Loucy (cell line): ENCODE measurements at regions not wholly inside any gene's neighbourhood (a gene's known extent, or its start where the extent isn't known, plus 50 kb on each side); places are given as distances from the start of the nearest gene placed in this dataset.

Experiments used
- H2AFZ ChIP-seq: fragments of 200-600 bp; sonication (generic); 2 replicates; pipeline ENCODE4 v1.6.0; 2016; ENCODE audit warnings: antibody characterized with exemption, mild to moderate bottlenecking, low read length, moderate library complexity
- H3F3A ChIP-seq: fragments of 200-600 bp; 2 replicates; pipeline ENCODE4 v1.6.0; 2016; ENCODE audit warnings: antibody characterized with exemption, low read depth, mild to moderate bottlenecking
- H3K27me3 ChIP-seq: fragments of 200-600 bp; sonication (generic); 2 replicates; pipeline ENCODE4 v1.6.1; 2014; ENCODE audit warnings: low read length, mild to moderate bottlenecking; ENCODE audit not compliant: insufficient read depth, poor library complexity, severe bottlenecking
- H3K36me3 ChIP-seq: fragments of 200-600 bp; sonication (generic); 2 replicates; pipeline ENCODE4 v1.6.1; 2016; ENCODE audit warnings: low read length; ENCODE audit not compliant: insufficient read depth
- H3K4me1 ChIP-seq: fragments of 200-600 bp; sonication (generic); 2 replicates; pipeline ENCODE4 v1.5.1; 2014; ENCODE audit warnings: low read length, mild to moderate bottlenecking; ENCODE audit not compliant: insufficient read depth, poor library complexity, severe bottlenecking
- H3K4me2 ChIP-seq: fragments of 200-600 bp; sonication (generic); 2 replicates; pipeline ENCODE4 v1.6.0; 2014; ENCODE audit warnings: antibody characterized with exemption, low read length, low read depth, mild to moderate bottlenecking; ENCODE audit not compliant: poor library complexity, severe bottlenecking
- H3K4me3 ChIP-seq: fragments of 200-600 bp; sonication (generic); 2 replicates; pipeline ENCODE4 v1.5.1; 2014; ENCODE audit warnings: low read length, mild to moderate bottlenecking, mixed read lengths; ENCODE audit not compliant: poor library complexity, severe bottlenecking
- H3K79me2 ChIP-seq: fragments of 200-600 bp; sonication (generic); 2 replicates; pipeline ENCODE4 v1.6.1; 2014; ENCODE audit warnings: low read length; ENCODE audit not compliant: insufficient read depth
- H3K9ac ChIP-seq: fragments of 200-600 bp; sonication (generic); 2 replicates; pipeline ENCODE4 v1.6.0; 2014; ENCODE audit warnings: mild to moderate bottlenecking, low read depth, low read length, moderate library complexity; ENCODE audit not compliant: poor library complexity, severe bottlenecking
- H3K9me2 ChIP-seq: fragments of 200-600 bp; sonication (generic); replicated peaks from 2 replicates; pipeline ENCODE4 v1.6.1; 2016; ENCODE audit warnings: low read depth, low read length, mixed read lengths
- H3K9me3 ChIP-seq: fragments of 200-600 bp; sonication (generic); 2 replicates; pipeline ENCODE4 v1.6.1; 2014; ENCODE audit warnings: mild to moderate bottlenecking, antibody characterized with exemption, low read length, low read depth; ENCODE audit not compliant: insufficient read depth
- H4K20me1 ChIP-seq: fragments of 200-600 bp; sonication (generic); 2 replicates; pipeline ENCODE4 v1.6.0; 2014; ENCODE audit warnings: antibody characterized with exemption, low read length, mild to moderate bottlenecking; ENCODE audit not compliant: insufficient read depth, poor library complexity, severe bottlenecking
- EZH2phosphoT487 ChIP-seq: fragments of 200-600 bp; IDR thresholded peaks from 2 replicates; pipeline ENCODE4 v1.6.1; 2018; ENCODE audit warnings: antibody characterized with exemption, mild to moderate bottlenecking, moderate library complexity, borderline replicate concordance
- TF ChIP-seq, protein P1 (sequence below): fragments of 200-600 bp; sonication (generic); conservative IDR thresholded peaks from 2 replicates; pipeline ENCODE4 v1.5.1; 2014; ENCODE audit warnings: mild to moderate bottlenecking, antibody characterized with exemption, low read length

GRCh38 chr6:140464720-140465119 lies 1090.3 kb upstream of the CITED2 start:
- Histone ChIP-seq H4K20me1 (no peaks in the 10 kb centered on the region), H3K36me3 (no peaks in the 10 kb centered on the region), H2AFZ (no peak overlapping the region), H3F3A (no peaks in the 10 kb centered on the region), H3K9me2 (no peaks in the 10 kb centered on the region), H3K9me3 (no peaks in the 10 kb centered on the region), H3K4me2 (no peak overlapping the region), H3K4me1 (no peaks in the 10 kb centered on the region), H3K79me2 (no peaks in the 10 kb centered on the region), H3K4me3 (no peak overlapping the region), H3K27me3 (no peaks in the 10 kb centered on the region), H3K9ac (no peak overlapping the region)
- TF ChIP-seq EZH2phosphoT487, result no peak
- TF ChIP-seq, protein P1, sequence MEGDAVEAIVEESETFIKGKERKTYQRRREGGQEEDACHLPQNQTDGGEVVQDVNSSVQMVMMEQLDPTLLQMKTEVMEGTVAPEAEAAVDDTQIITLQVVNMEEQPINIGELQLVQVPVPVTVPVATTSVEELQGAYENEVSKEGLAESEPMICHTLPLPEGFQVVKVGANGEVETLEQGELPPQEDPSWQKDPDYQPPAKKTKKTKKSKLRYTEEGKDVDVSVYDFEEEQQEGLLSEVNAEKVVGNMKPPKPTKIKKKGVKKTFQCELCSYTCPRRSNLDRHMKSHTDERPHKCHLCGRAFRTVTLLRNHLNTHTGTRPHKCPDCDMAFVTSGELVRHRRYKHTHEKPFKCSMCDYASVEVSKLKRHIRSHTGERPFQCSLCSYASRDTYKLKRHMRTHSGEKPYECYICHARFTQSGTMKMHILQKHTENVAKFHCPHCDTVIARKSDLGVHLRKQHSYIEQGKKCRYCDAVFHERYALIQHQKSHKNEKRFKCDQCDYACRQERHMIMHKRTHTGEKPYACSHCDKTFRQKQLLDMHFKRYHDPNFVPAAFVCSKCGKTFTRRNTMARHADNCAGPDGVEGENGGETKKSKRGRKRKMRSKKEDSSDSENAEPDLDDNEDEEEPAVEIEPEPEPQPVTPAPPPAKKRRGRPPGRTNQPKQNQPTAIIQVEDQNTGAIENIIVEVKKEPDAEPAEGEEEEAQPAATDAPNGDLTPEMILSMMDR, result no peak

GRCh38 chr6:140463312-140463710 lies 1088.9 kb upstream of the CITED2 start:
- Histone ChIP-seq H3K79me2 (no peaks in the 10 kb centered on the region), H3K4me2 (no peak overlapping the region), H2AFZ (no peak overlapping the region), H3K9me2 (no peaks in the 10 kb centered on the region), H3K36me3 (no peaks in the 10 kb centered on the region), H3K4me1 (no peaks in the 10 kb centered on the region), H3F3A (no peaks in the 10 kb centered on the region), H3K9me3 (no peaks in the 10 kb centered on the region), H3K4me3 (no peak overlapping the region), H3K27me3 (no peaks in the 10 kb centered on the region), H3K9ac (no peak overlapping the region), H4K20me1 (no peaks in the 10 kb centered on the region)
- TF ChIP-seq, protein P1, result no peak
- no peak for TF ChIP-seq EZH2phosphoT487

GRCh38 chr6:140462453-140463311 lies 1088.2 kb upstream of the CITED2 start:
- Histone ChIP-seq H2AFZ (no peak overlapping the region), H3K4me3 (no peak overlapping the region), H3K79me2 (no peaks in the 10 kb centered on the region), H3K9ac (no peak overlapping the region), H3K36me3 (no peaks in the 10 kb centered on the region), H3K27me3 (no peaks in the 10 kb centered on the region), H3K4me2 (no peak overlapping the region), H3F3A (no peaks in the 10 kb centered on the region), H3K4me1 (no peaks in the 10 kb centered on the region), H3K9me3 (no peaks in the 10 kb centered on the region), H3K9me2 (no peaks in the 10 kb centered on the region), H4K20me1 (no peaks in the 10 kb centered on the region)
- TF ChIP-seq, protein P1, result no peak
- no peak for TF ChIP-seq EZH2phosphoT487
